Trophoblast cell (in vitro differentiated cells and primary cell): ENCODE measurements at regions not wholly inside any gene's neighbourhood (a gene's known extent, or its start where the extent isn't known, plus 50 kb on each side); places are given as distances from the start of the nearest gene placed in this dataset.
"Not testable (repeated sequence)": the region's sequence is repeated elsewhere in the genome, so short reads cannot be mapped to it uniquely, and the experiment has no call there.

Source experiments
- DNase-seq, 2 donors: peaks; one replicate each; pipeline ENCODE4 v3.0.0-alpha.2; 2016
- H2AFZ ChIP-seq: 2 replicates; pipeline ENCODE4 v1.6.1; 2013; ENCODE audit warnings: low read length, moderate library complexity, mild to moderate bottlenecking; ENCODE audit not compliant: insufficient read depth, poor library complexity
- H2AK5ac ChIP-seq: 2 replicates; pipeline ENCODE4 v1.6.1; 2013; ENCODE audit warnings: mild to moderate bottlenecking, low read length
- H2BK120ac ChIP-seq: 2 replicates; pipeline ENCODE4 v1.6.1; 2013; ENCODE audit warnings: low read length, mild to moderate bottlenecking, moderate library complexity; ENCODE audit not compliant: insufficient read depth, poor library complexity
- H2BK12ac ChIP-seq: 2 replicates; pipeline ENCODE4 v1.6.1; 2013; ENCODE audit warnings: mild to moderate bottlenecking, low read length, moderate library complexity
- H2BK5ac ChIP-seq: 2 replicates; pipeline ENCODE4 v1.6.1; 2013; ENCODE audit warnings: low read length, low read depth, moderate library complexity, mild to moderate bottlenecking; ENCODE audit not compliant: poor library complexity
- H3K14ac ChIP-seq: 2 replicates; pipeline ENCODE4 v1.6.1; 2013; ENCODE audit warnings: mild to moderate bottlenecking, low read length
- H3K18ac ChIP-seq: 2 replicates; pipeline ENCODE4 v1.6.1; 2013; ENCODE audit warnings: mild to moderate bottlenecking, low read length
- H3K23ac ChIP-seq: 2 replicates; pipeline ENCODE4 v1.6.1; 2013; ENCODE audit warnings: low read length
- H3K27ac ChIP-seq: 2 replicates; pipeline ENCODE4 v1.5.1; 2013; ENCODE audit warnings: low read depth, mild to moderate bottlenecking, inconsistent platforms, low read length, moderate library complexity
- H3K27me3 ChIP-seq: 2 replicates; pipeline ENCODE4 v1.6.1; 2013; ENCODE audit warnings: inconsistent platforms, mild to moderate bottlenecking, low read length, moderate library complexity; ENCODE audit not compliant: insufficient read depth
- H3K36me3 ChIP-seq, 2 experiments: 1 replicate in 1 of 2; 2 replicates in 1 of 2; pipeline ENCODE4 v1.6.1; 2013; ENCODE audit warnings: low read length in 2 of 2, mild to moderate bottlenecking in 2 of 2, moderate library complexity in 1 of 2; ENCODE audit not compliant: insufficient read depth in 2 of 2, control insufficient read depth in 1 of 2
- H3K4ac ChIP-seq: 2 replicates; pipeline ENCODE4 v1.6.1; 2013; ENCODE audit warnings: low read depth, mild to moderate bottlenecking, low read length, moderate library complexity
- H3K4me1 ChIP-seq, 2 experiments: 1 replicate in 1 of 2; 2 replicates in 1 of 2; pipeline ENCODE4 v1.6.1; 2013; ENCODE audit warnings: low read length in 2 of 2, mild to moderate bottlenecking in 2 of 2, moderate library complexity in 1 of 2; ENCODE audit not compliant: insufficient read depth in 2 of 2, control insufficient read depth in 1 of 2
- H3K4me2 ChIP-seq: 2 replicates; pipeline ENCODE4 v1.6.1; 2013; ENCODE audit warnings: inconsistent platforms, mild to moderate bottlenecking, low read length, moderate library complexity
- H3K4me3 ChIP-seq: 2 replicates; pipeline ENCODE4 v1.5.1; 2013; ENCODE audit warnings: mild to moderate bottlenecking, low read depth, low read length, inconsistent platforms
- H3K79me1 ChIP-seq: one replicate; pipeline ENCODE4 v1.6.1; 2013; ENCODE audit warnings: low read length
- H3K79me2 ChIP-seq: 2 replicates; pipeline ENCODE4 v1.6.1; 2013; ENCODE audit warnings: low read length, mild to moderate bottlenecking; ENCODE audit not compliant: control insufficient read depth, insufficient read depth, poor library complexity
- H3K9ac ChIP-seq: 2 replicates; pipeline ENCODE4 v1.6.1; 2013; ENCODE audit warnings: mild to moderate bottlenecking, low read length
- H3K9me3 ChIP-seq: 2 replicates; pipeline ENCODE4 v1.6.1; 2013; ENCODE audit warnings: low read depth, mild to moderate bottlenecking, control low read depth, inconsistent platforms, low read length; ENCODE audit not compliant: insufficient read depth
- H4K12ac ChIP-seq: 2 replicates; pipeline ENCODE4 v1.6.1; 2013; ENCODE audit warnings: low read depth, mild to moderate bottlenecking, low read length, moderate library complexity
- H4K8ac ChIP-seq: 2 replicates; pipeline ENCODE4 v1.6.1; 2013; ENCODE audit warnings: low read depth, mild to moderate bottlenecking, low read length, moderate library complexity
- H4K91ac ChIP-seq: one replicate; pipeline ENCODE4 v1.6.1; 2013; ENCODE audit warnings: low read depth, mild to moderate bottlenecking, low read length, moderate library complexity
- WGBS: extraction: QIAGEN DNeasy Blood & Tissue Kit; methylation state at CpG from one replicate; pipeline ENCODE4 v1.1.7; 2013; ENCODE audit warnings: missing lambda C conversion rate; ENCODE audit not compliant: insufficient read length, insufficient coverage; ENCODE audit errors: extremely low coverage; 5-methylcytosine and 5-hydroxymethylcytosine counted together

GRCh38 chr6:112535816-112536215 is 188.7 kb downstream of the RFPL4B start:
- Histone ChIP-seq H3K23ac (no peak overlapping the region), H2AFZ (no peak overlapping the region), H3K79me1 (no peaks in the 10 kb centered on the region), H4K12ac (no peak overlapping the region), H3K36me3 (no peaks in the 10 kb centered on the region), H3K9ac (no peak overlapping the region), H3K9me3 (no peaks in the 10 kb centered on the region), H2BK5ac (no peak overlapping the region), H3K27me3 (no peaks in the 10 kb centered on the region), H3K79me2 (no peaks in the 10 kb centered on the region), H3K4ac (no peak overlapping the region), H3K4me3 (no peak overlapping the region), H2BK12ac (no peak overlapping the region), H4K8ac (no peak overlapping the region), H4K91ac (no peak overlapping the region), H2BK120ac (no peak overlapping the region), H3K4me1 (no peaks in the 10 kb centered on the region), H2AK5ac (no peak overlapping the region), H3K27ac (no peak overlapping the region), H3K4me2 (no peak overlapping the region), H3K18ac (no peak overlapping the region), H3K14ac (no peak overlapping the region)
- DNase-seq, result no peak
- WGBS, result no CpG with 5 or more reads among the region's 2 CpGs

GRCh38 chr6:112539355-112539754 is 192.2 kb downstream of the RFPL4B start:
- no peak for DNase-seq
- Histone ChIP-seq H3K4ac (no peak overlapping the region), H3K9ac (no peak overlapping the region), H3K9me3 (peaks cover 8% of the 10 kb centered on the region), H2BK5ac (no peak overlapping the region), H3K79me1 (no peaks in the 10 kb centered on the region), H4K8ac (no peak overlapping the region), H3K79me2 (no peaks in the 10 kb centered on the region), H3K4me2 (no peak overlapping the region), H4K91ac (no peak overlapping the region), H2AFZ (no peak overlapping the region), H3K4me3 (no peak overlapping the region), H3K27ac (no peak overlapping the region), H3K4me1 (no peaks in the 10 kb centered on the region), H3K27me3 (no peaks in the 10 kb centered on the region), H3K36me3 (no peaks in the 10 kb centered on the region), H3K14ac (no peak overlapping the region), H4K12ac (no peak overlapping the region), H3K23ac (no peak overlapping the region), H3K18ac (no peak overlapping the region), H2BK120ac (no peak overlapping the region), H2AK5ac (no peak overlapping the region), H2BK12ac (no peak overlapping the region)
- no CpG with 5 or more reads among the region's 2 CpGs for WGBS

- H3K14ac ChIP-seq, H2BK5ac ChIP-seq, H4K91ac ChIP-seq, H4K8ac ChIP-seq, H3K79me1 ChIP-seq, H3K36me3 ChIP-seq, H3K27ac ChIP-seq, H3K4me3 ChIP-seq, H3K27me3 ChIP-seq, H2BK120ac ChIP-seq, H3K79me2 ChIP-seq, H3K4me1 ChIP-seq, H3K9me3 ChIP-seq, H2BK12ac ChIP-seq, H3K23ac ChIP-seq, H2AFZ ChIP-seq, H3K4ac ChIP-seq, H4K12ac ChIP-seq, H3K9ac ChIP-seq, H3K4me2 ChIP-seq, DNase-seq, H2AK5ac ChIP-seq, H3K18ac ChIP-seq: not testable (repeated sequence)
- no CpG with 5 or more reads among the region's 3 CpGs for WGBS
Measured at GRCh38 chr6:112541847-112542246, 194.7 kb downstream of the RFPL4B start.

GRCh38 chr6:112547321-112548085 is 200.4 kb downstream of the RFPL4B start:
- WGBS, result no CpG with 5 or more reads among the region's 8 CpGs

More at GRCh38 chr6:112547321-112548085, 200.4 kb downstream of the RFPL4B start:
- H3K9me3 ChIP-seq, H3K18ac ChIP-seq, H2AK5ac ChIP-seq, H3K79me2 ChIP-seq, H3K14ac ChIP-seq, H3K23ac ChIP-seq, H3K36me3 ChIP-seq, H4K91ac ChIP-seq, H3K4me1 ChIP-seq, H2AFZ ChIP-seq, H2BK5ac ChIP-seq, H3K27me3 ChIP-seq, H2BK120ac ChIP-seq, H3K4ac ChIP-seq, H3K9ac ChIP-seq, H3K79me1 ChIP-seq, H4K8ac ChIP-seq, H3K4me3 ChIP-seq, DNase-seq, H3K4me2 ChIP-seq, H2BK12ac ChIP-seq, H3K27ac ChIP-seq, H4K12ac ChIP-seq: not testable (repeated sequence)
